ENCODE measurements at regions not wholly inside any gene's neighbourhood (a gene's known extent, or its start where the extent isn't known, plus 50 kb on each side); places are given as distances from the start of the nearest gene placed in this dataset.

GRCh38 chr18:40956213-40956612 lies 998.8 kb upstream of the PIK3C3 start:
- no peaks in the 10 kb centered on the region for H3K4me1 Mint-ChIP-seq
- no peak overlapping the region for H3K4me3 Mint-ChIP-seq
- H3K27me3 Mint-ChIP-seq: no peaks in the 10 kb centered on the region
- H3K9me3 Mint-ChIP-seq: peaks cover 22% of the 10 kb centered on the region
- no peaks in the 10 kb centered on the region for H3K36me3 Mint-ChIP-seq (ENCODE audit: insufficient read depth)
- no peak for DNase-seq (ENCODE audit: low spot score in 2 of 2)
- no peak overlapping the region for H3K27ac Mint-ChIP-seq (ENCODE audit: low read depth)
- no peak for ATAC-seq (replicated peaks; ENCODE audit: extremely low read depth, poor library complexity, severe bottlenecking)

- H3K36me3 Mint-ChIP-seq (ENCODE audit: insufficient read depth): no peaks in the 10 kb centered on the region
- no peaks in the 10 kb centered on the region for H3K27me3 Mint-ChIP-seq
- ATAC-seq (replicated peaks; ENCODE audit: extremely low read depth, poor library complexity, severe bottlenecking) (no peak), DNase-seq (ENCODE audit: low spot score in 2 of 2) (no peak)
- H3K4me1 Mint-ChIP-seq: no peaks in the 10 kb centered on the region
- H3K9me3 Mint-ChIP-seq: peaks cover 30% of the 10 kb centered on the region
- no peak overlapping the region for H3K4me3 Mint-ChIP-seq
- H3K27ac Mint-ChIP-seq (ENCODE audit: low read depth): no peak overlapping the region
Measured at GRCh38 chr18:40955351-40955750, 999.7 kb upstream of the PIK3C3 start.

GRCh38 chr18:40949114-40949950 lies 1005.7 kb upstream of the PIK3C3 start:
- Mint-ChIP-seq H3K36me3 (ENCODE audit: insufficient read depth) (no peaks in the 10 kb centered on the region), H3K9me3 (peaks cover 36% of the 10 kb centered on the region)

GRCh38 chr18:40944576-40944975 lies 1010.5 kb upstream of the PIK3C3 start:
- no peak overlapping the region for H3K27ac Mint-ChIP-seq (ENCODE audit: low read depth)
- H3K9me3 Mint-ChIP-seq: peaks cover 33% of the 10 kb centered on the region
- H3K4me3 Mint-ChIP-seq: no peak overlapping the region
- no peak for ATAC-seq (replicated peaks; ENCODE audit: extremely low read depth, poor library complexity, severe bottlenecking)
- H3K4me1 Mint-ChIP-seq: no peaks in the 10 kb centered on the region
- H3K27me3 Mint-ChIP-seq: no peaks in the 10 kb centered on the region
- no peaks in the 10 kb centered on the region for H3K36me3 Mint-ChIP-seq (ENCODE audit: insufficient read depth)
- no peak for DNase-seq (ENCODE audit: low spot score in 2 of 2)

More at GRCh38 chr18:40949114-40949950, 1005.7 kb upstream of the PIK3C3 start:
- DNase-seq (ENCODE audit: low spot score in 2 of 2) (no peak), ATAC-seq (replicated peaks; ENCODE audit: extremely low read depth, poor library complexity, severe bottlenecking) (no peak)
- no peaks in the 10 kb centered on the region for H3K4me1 Mint-ChIP-seq
- no peaks in the 10 kb centered on the region for H3K27me3 Mint-ChIP-seq
- H3K27ac Mint-ChIP-seq (ENCODE audit: low read depth): no peak overlapping the region
- H3K4me3 Mint-ChIP-seq: no peak overlapping the region

GRCh38 chr18:40939656-40940515 lies 1015.1 kb upstream of the PIK3C3 start:
- no peak for DNase-seq (ENCODE audit: low spot score in 2 of 2)
- no peaks in the 10 kb centered on the region for H3K27me3 Mint-ChIP-seq
- no peak overlapping the region for H3K4me3 Mint-ChIP-seq

GRCh38 chr18:40938615-40939014 lies 1016.4 kb upstream of the PIK3C3 start:
- Mint-ChIP-seq H3K4me3 (no peak overlapping the region), H3K36me3 (ENCODE audit: insufficient read depth) (no peaks in the 10 kb centered on the region)
- no peak for ATAC-seq (replicated peaks; ENCODE audit: extremely low read depth, poor library complexity, severe bottlenecking)

More at GRCh38 chr18:40939656-40940515, 1015.1 kb upstream of the PIK3C3 start:
- Mint-ChIP-seq H3K27ac (ENCODE audit: low read depth) (no peak overlapping the region), H3K9me3 (peaks cover 39% of the 10 kb centered on the region), H3K4me1 (no peaks in the 10 kb centered on the region), H3K36me3 (ENCODE audit: insufficient read depth) (no peaks in the 10 kb centered on the region)
- ATAC-seq (replicated peaks; ENCODE audit: extremely low read depth, poor library complexity, severe bottlenecking): no peak

GRCh38 chr18:40937386-40937785 lies 1017.6 kb upstream of the PIK3C3 start:
- Mint-ChIP-seq H3K4me3 (no peak overlapping the region), H3K9me3 (peaks cover 38% of the 10 kb centered on the region), H3K27ac (ENCODE audit: low read depth) (no peak overlapping the region), H3K4me1 (no peaks in the 10 kb centered on the region), H3K36me3 (ENCODE audit: insufficient read depth) (no peaks in the 10 kb centered on the region), H3K27me3 (no peaks in the 10 kb centered on the region)
- DNase-seq (ENCODE audit: low spot score in 2 of 2) (no peak), ATAC-seq (replicated peaks; ENCODE audit: extremely low read depth, poor library complexity, severe bottlenecking) (no peak)

More at GRCh38 chr18:40938615-40939014, 1016.4 kb upstream of the PIK3C3 start:
- DNase-seq (ENCODE audit: low spot score in 2 of 2): no peak
- H3K9me3 Mint-ChIP-seq: peaks cover 50% of the 10 kb centered on the region
- H3K4me1 Mint-ChIP-seq: no peaks in the 10 kb centered on the region
- H3K27ac Mint-ChIP-seq (ENCODE audit: low read depth): no peak overlapping the region
- H3K27me3 Mint-ChIP-seq: no peaks in the 10 kb centered on the region

GRCh38 chr18:40935423-40935822 lies 1019.6 kb upstream of the PIK3C3 start:
- Mint-ChIP-seq H3K27me3 (no peaks in the 10 kb centered on the region), H3K36me3 (ENCODE audit: insufficient read depth) (no peaks in the 10 kb centered on the region), H3K27ac (ENCODE audit: low read depth) (no peak overlapping the region), H3K4me1 (no peaks in the 10 kb centered on the region), H3K9me3 (peaks cover 36% of the 10 kb centered on the region), H3K4me3 (no peak overlapping the region)
- no peak for ATAC-seq (replicated peaks; ENCODE audit: extremely low read depth, poor library complexity, severe bottlenecking)
- DNase-seq (ENCODE audit: low spot score in 2 of 2): no peak

GRCh38 chr18:40932862-40933261 lies 1022.2 kb upstream of the PIK3C3 start:
- Mint-ChIP-seq H3K4me3 (no peak overlapping the region), H3K27me3 (no peaks in the 10 kb centered on the region), H3K27ac (ENCODE audit: low read depth) (no peak overlapping the region), H3K36me3 (ENCODE audit: insufficient read depth) (no peaks in the 10 kb centered on the region), H3K9me3 (peaks cover 29% of the 10 kb centered on the region), H3K4me1 (no peaks in the 10 kb centered on the region)
- DNase-seq (ENCODE audit: low spot score in 2 of 2) (no peak), ATAC-seq (replicated peaks; ENCODE audit: extremely low read depth, poor library complexity, severe bottlenecking) (no peak)

GRCh38 chr18:40930211-40930882 lies 1024.7 kb upstream of the PIK3C3 start:
- ATAC-seq (replicated peaks; ENCODE audit: extremely low read depth, poor library complexity, severe bottlenecking) (no peak), DNase-seq (ENCODE audit: low spot score in 2 of 2) (no peak)
- Mint-ChIP-seq H3K27ac (ENCODE audit: low read depth) (no peak overlapping the region), H3K4me1 (no peaks in the 10 kb centered on the region), H3K27me3 (no peaks in the 10 kb centered on the region), H3K36me3 (ENCODE audit: insufficient read depth) (no peaks in the 10 kb centered on the region), H3K4me3 (no peak overlapping the region), H3K9me3 (peaks cover 20% of the 10 kb centered on the region)

GRCh38 chr18:40929399-40929798 lies 1025.6 kb upstream of the PIK3C3 start:
- no peak for ATAC-seq (replicated peaks; ENCODE audit: extremely low read depth, poor library complexity, severe bottlenecking)
- Mint-ChIP-seq H3K9me3 (peaks cover 22% of the 10 kb centered on the region), H3K4me1 (no peaks in the 10 kb centered on the region), H3K4me3 (no peak overlapping the region), H3K36me3 (ENCODE audit: insufficient read depth) (no peaks in the 10 kb centered on the region), H3K27me3 (no peaks in the 10 kb centered on the region), H3K27ac (ENCODE audit: low read depth) (no peak overlapping the region)
- no peak for DNase-seq (ENCODE audit: low spot score in 2 of 2)

- DNase-seq (ENCODE audit: low spot score in 2 of 2) (no peak), ATAC-seq (replicated peaks; ENCODE audit: extremely low read depth, poor library complexity, severe bottlenecking) (no peak)
- no peak overlapping the region for H3K4me3 Mint-ChIP-seq
- H3K9me3 Mint-ChIP-seq: peaks cover 26% of the 10 kb centered on the region
- H3K36me3 Mint-ChIP-seq (ENCODE audit: insufficient read depth): no peaks in the 10 kb centered on the region
- H3K4me1 Mint-ChIP-seq: no peaks in the 10 kb centered on the region
- no peak overlapping the region for H3K27ac Mint-ChIP-seq (ENCODE audit: low read depth)
- H3K27me3 Mint-ChIP-seq: no peaks in the 10 kb centered on the region
Measured at GRCh38 chr18:40926679-40927078, 1028.4 kb upstream of the PIK3C3 start.

Data from central memory CD8-positive, alpha-beta T cell (primary cell).